HepG2 (cell line): ENCODE measurements at regions not wholly inside any gene's neighbourhood (a gene's known extent, or its start where the extent isn't known, plus 50 kb on each side); places are given as distances from the start of the nearest gene placed in this dataset.
"Not testable (repeated sequence)": the region's sequence is repeated elsewhere in the genome, so short reads cannot be mapped to it uniquely, and the experiment has no call there.

Source experiments
- ATAC-seq: fragments of 200-7000 bp; cut with Tn5 transposase; 3 replicates; pipeline ENCODE4 v1.9.1; 2020; ENCODE audit warnings: mild to moderate bottlenecking, moderate library complexity
- BruUV-seq: library from RNA; stranded (reverse); fragments of 400-500 nt; replicated peaks from 2 replicates; lab custom pipeline; 2021; lab: Mats Ljungman, UMichigan
- CTCF ChIA-PET: fragments of 300-600 bp; formaldehyde crosslinking; extraction: SDS; loops from one replicate; lab custom pipeline; 2021; ENCODE audit warnings: low total read pairs, inconsistent platforms, low intra/inter-chr PET ratio; lab: Yijun Ruan, JAX
- POLR2A ChIA-PET: fragments of 350-600 bp; sonication (Branson Sonifier 250); formaldehyde crosslinking; loops from one replicate; lab custom pipeline; 2020; ENCODE audit warnings: antibody characterized with exemption, inconsistent platforms; lab: Yijun Ruan, JAX
- DNase-seq: peaks from one replicate; pipeline ENCODE4 v3.0.0-alpha.2; 2015; ENCODE audit warnings: low spot score
- FAIRE-seq: peaks from 3 replicates; lab custom pipeline; 2011; peaks lifted over from hg19 to GRCh38; lab: Jason Lieb, UNC
- H2AFZ ChIP-seq: one replicate; pipeline ENCODE4 v1.6.1; 2011; ENCODE audit warnings: low read length, inconsistent platforms
- H3K27ac ChIP-seq: fragments of 300-600 bp; 3 replicates; pipeline ENCODE4 v1.8.0; 2011; ENCODE audit warnings: mixed run types, mild to moderate bottlenecking, mixed read lengths, low read length, inconsistent platforms; ENCODE audit not compliant: insufficient read depth; ENCODE audit errors: extremely low read length
- H3K27me3 ChIP-seq, 2 experiments: fragments of 200-600 bp in 1 of 2; 2 replicates in 1 of 2; 3 replicates in 1 of 2; pipeline versions ENCODE4 v1.6.0 to v1.8.0; 2011; ENCODE audit warnings: low read length in 2 of 2, mild to moderate bottlenecking in 2 of 2, moderate library complexity in 2 of 2, inconsistent platforms in 1 of 2; ENCODE audit not compliant: insufficient read depth in 2 of 2, control insufficient read depth in 1 of 2
- H3K36me3 ChIP-seq, 2 experiments: fragments of 200-600 bp in 1 of 2; replicated peaks in 1 of 2; 2 replicates in 1 of 2; 3 replicates in 1 of 2; pipeline versions ENCODE4 v1.5.1 to v1.8.0; 2011; ENCODE audit warnings: low read length in 2 of 2, inconsistent platforms in 1 of 2; ENCODE audit not compliant: insufficient read depth in 2 of 2, control insufficient read depth in 1 of 2
- H3K4me1 ChIP-seq: 2 replicates; pipeline ENCODE4 v1.5.1; 2012; ENCODE audit warnings: low read length, inconsistent platforms; ENCODE audit not compliant: insufficient read depth
- H3K4me2 ChIP-seq: 2 replicates; pipeline ENCODE4 v1.6.0; 2011; ENCODE audit warnings: low read depth, low read length, inconsistent platforms
- H3K4me3 ChIP-seq, 3 experiments: fragments of 200-600 bp in 1 of 3; sonication (generic), shearing (Covaris generic) in 1 of 3; replicated peaks in 1 of 3; 2 replicates each; pipeline ENCODE4 v1.5.1; 2011 to 2016; ENCODE audit warnings: low read length in 3 of 3, inconsistent platforms in 2 of 3, low read depth in 2 of 3, mild to moderate bottlenecking in 2 of 3, control low read depth in 1 of 3, mixed read lengths in 1 of 3; ENCODE audit not compliant: insufficient read depth in 1 of 3
- H3K79me2 ChIP-seq: one replicate; pipeline ENCODE4 v1.6.1; 2011; ENCODE audit warnings: low read length, inconsistent platforms; ENCODE audit not compliant: insufficient read depth
- H3K9ac ChIP-seq: 2 replicates; pipeline ENCODE4 v1.6.0; 2011; ENCODE audit warnings: mild to moderate bottlenecking, low read depth, low read length, inconsistent platforms; ENCODE audit not compliant: insufficient read depth
- H3K9me3 ChIP-seq: 2 replicates; pipeline ENCODE4 v1.5.1; 2012; ENCODE audit warnings: mild to moderate bottlenecking, low read length
- H4K20me1 ChIP-seq: 2 replicates; pipeline ENCODE4 v1.6.0; 2011; ENCODE audit warnings: inconsistent platforms, mild to moderate bottlenecking, low read length, moderate library complexity; ENCODE audit not compliant: insufficient read depth
- ARID3A ChIP-seq: IDR thresholded peaks from 2 replicates; pipeline ENCODE4 v1.6.1; 2012; ENCODE audit warnings: low read depth, low read length, improper control_type of control experiment
- CENPT ChIP-seq: sonication (generic); formaldehyde crosslinking; IDR thresholded peaks from 2 replicates; pipeline ENCODE4 v1.8.0; 2022; ENCODE audit warnings: low read depth, mild to moderate bottlenecking, moderate library complexity, missing genetic modification reagents
- FOXA3 ChIP-seq: IDR thresholded peaks from 2 replicates; pipeline ENCODE4 v1.6.1; 2016; ENCODE audit warnings: missing genetic modification reagents, missing compliant biosample characterization
- FOXC1 ChIP-seq: sonication (generic); formaldehyde crosslinking; IDR thresholded peaks from 2 replicates; pipeline ENCODE4 v1.8.0; 2022; ENCODE audit warnings: mild to moderate bottlenecking, missing genetic modification reagents, borderline replicate concordance
- FUBP1 ChIP-seq: sonication (generic); formaldehyde crosslinking; IDR thresholded peaks from 2 replicates; pipeline ENCODE4 v1.5.1; 2020; ENCODE audit warnings: missing genetic modification reagents, mild to moderate bottlenecking, borderline replicate concordance
- HMG20B ChIP-seq: conservative IDR thresholded peaks from 2 replicates; pipeline ENCODE4 v1.6.1; 2016; ENCODE audit warnings: missing genetic modification reagents, missing compliant biosample characterization
- KDM5A ChIP-seq: fragments of 200-600 bp; sonication (generic); IDR thresholded peaks from 2 replicates; pipeline ENCODE4 v1.7.0; 2018; ENCODE audit warnings: antibody characterized with exemption, mild to moderate bottlenecking, low read length, borderline replicate concordance
- NFE2L2 ChIP-seq: fragments of 150-350 bp; IDR thresholded peaks from 2 replicates; pipeline ENCODE4 v1.6.1; 2014; ENCODE audit warnings: low read length
- ZFP36 ChIP-seq: fragments of 150-350 bp; IDR thresholded peaks from 2 replicates; pipeline ENCODE4 v1.6.1; 2018; ENCODE audit warnings: borderline replicate concordance, low read length, low read depth; ENCODE audit not compliant: partially characterized antibody
- ZNF276 ChIP-seq: sonication (generic); formaldehyde crosslinking; IDR thresholded peaks from 2 replicates; pipeline ENCODE4 v1.4.0; 2020; ENCODE audit warnings: mild to moderate bottlenecking, low read depth, missing genetic modification reagents
- ZNF558 ChIP-seq: sonication (generic); formaldehyde crosslinking; IDR thresholded peaks from 2 replicates; pipeline ENCODE4 v1.9.0; 2022; ENCODE audit warnings: mild to moderate bottlenecking, missing genetic modification reagents, borderline replicate concordance
- ZNF777 ChIP-seq: sonication (generic); formaldehyde crosslinking; IDR thresholded peaks from 2 replicates; pipeline ENCODE4 v1.4.0; 2020; ENCODE audit warnings: missing genetic modification reagents
- WGBS: methylation state at CpG from one replicate; pipeline ENCODE4 v1.1.6; 2017; ENCODE audit warnings: low lambda C conversion rate; 5-methylcytosine and 5-hydroxymethylcytosine counted together
- in situ Hi-C: cut with HindIII; loops from 2 replicates; pipeline ENCODE4 v1.10.0; 2017; ENCODE audit warnings: low pct_unique_long_range_greater_than_20kb; ENCODE audit not compliant: extremely low pct_ligation_motif_present
- intact Hi-C: fragments of 100-400 bp; cut with micrococcal nuclease; formaldehyde crosslinking; loops from one replicate; pipeline ENCODE4 v1.10.0; 2022; ENCODE audit not compliant: unreplicated experiment

DNA sequence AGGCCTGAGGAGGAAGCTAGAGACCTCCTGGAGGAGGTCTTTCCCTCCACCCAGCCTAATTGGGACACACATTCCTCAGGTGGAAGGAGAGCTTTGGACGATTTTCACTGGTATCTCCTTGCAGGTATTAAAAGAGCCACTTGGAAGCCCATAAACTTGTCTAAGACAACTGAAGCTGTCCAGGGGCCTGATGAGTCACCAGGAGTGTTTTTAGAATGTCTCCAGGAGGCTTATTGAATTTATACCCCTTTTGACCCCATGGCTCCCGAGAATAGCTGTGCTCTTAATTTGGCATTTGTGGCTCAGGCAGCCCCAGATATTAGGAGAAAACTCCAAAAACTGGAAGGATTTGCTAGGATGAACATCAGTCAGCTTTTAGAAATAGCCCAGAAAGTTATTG, 922.7 kb upstream of the AMELY start (continued):
- TF ChIP-seq CENPT (CRISPR knock-in tag) (no peak), FOXA3 (CRISPR knock-in tag) (no peak)
- TF ChIP-seq, all 625 proteins: peak for 0

DNA sequence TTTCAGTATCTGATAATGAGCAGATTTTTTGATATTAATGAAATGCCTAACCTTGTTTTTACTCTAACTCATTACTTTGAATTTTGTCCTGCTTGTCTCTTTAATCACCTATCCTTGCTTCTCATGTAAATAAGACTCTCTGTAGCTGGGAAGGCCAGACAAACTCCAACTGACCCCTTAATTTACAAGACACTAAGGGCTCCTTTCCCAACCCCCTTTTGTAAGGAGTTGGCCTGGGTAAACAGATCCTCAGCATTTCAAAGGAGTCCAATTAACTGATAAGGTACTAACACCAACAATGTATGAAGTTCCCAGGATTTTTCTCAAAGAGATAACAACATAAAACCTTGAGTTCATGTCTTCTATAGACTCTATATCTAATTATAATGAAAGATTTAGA, 919.3 kb upstream of the AMELY start:
- in situ Hi-C loops: loop anchor here (25.0 kb wide), 1 partner anchor 106 kb away; no protein-coding TSS in a partner anchor
- BruUV-seq, H3K36me3 ChIP-seq, ATAC-seq, H3K4me1 ChIP-seq, CTCF ChIA-PET, H3K4me3 ChIP-seq, H3K9ac ChIP-seq, H3K27ac ChIP-seq, intact Hi-C loops, H4K20me1 ChIP-seq, POLR2A ChIA-PET, FAIRE-seq, H3K9me3 ChIP-seq, H3K27me3 ChIP-seq, H3K79me2 ChIP-seq, DNase-seq, H2AFZ ChIP-seq, H3K4me2 ChIP-seq: not testable (repeated sequence)

DNA sequence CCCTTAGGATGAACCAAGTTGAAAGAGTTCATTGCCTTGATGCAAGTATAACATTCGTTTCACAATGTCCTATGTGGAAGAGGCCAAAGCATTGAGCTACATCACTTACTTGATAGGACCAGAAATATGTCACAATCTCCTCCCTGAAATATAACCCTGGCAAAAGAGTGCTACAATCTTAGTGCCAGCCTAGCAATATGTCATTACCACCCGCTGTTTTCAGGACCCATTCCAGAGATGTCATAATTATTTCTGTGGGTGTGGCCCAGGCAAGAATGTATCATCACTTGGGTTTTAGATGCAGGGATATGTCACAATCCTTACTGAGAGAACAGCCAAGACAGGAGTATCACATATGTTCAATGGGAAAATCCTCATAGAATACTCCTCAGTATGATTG, 915.0 kb upstream of the AMELY start:
- no peak overlapping the region for H3K4me3 ChIP-seq
- ATAC-seq: no peak
- no peaks in the 10 kb centered on the region for H4K20me1 ChIP-seq
- H3K4me2 ChIP-seq: no peak overlapping the region
- no peak for DNase-seq
- no peaks in the 10 kb centered on the region for H3K36me3 ChIP-seq
- CTCF ChIA-PET: no interaction called here
- no peaks in the 10 kb centered on the region for H3K27me3 ChIP-seq
- 0% methylated on average over 1 of the region's 2 CpGs for WGBS
- intact Hi-C loops: no loop called here
- POLR2A ChIA-PET: no interaction called here
- H3K79me2 ChIP-seq: no peaks in the 10 kb centered on the region
- no peaks in the 10 kb centered on the region for H3K9me3 ChIP-seq
- H3K27ac ChIP-seq: no peak overlapping the region
- in situ Hi-C loops: loop anchor here (25.0 kb wide), 1 partner anchor 111 kb away; no protein-coding TSS in a partner anchor
- BruUV-seq: no TSS peak
- H3K4me1 ChIP-seq: no peaks in the 10 kb centered on the region
- H3K9ac ChIP-seq: no peak overlapping the region
- no peak overlapping the region for H2AFZ ChIP-seq
- FAIRE-seq: no peak
- TF ChIP-seq HMG20B (CRISPR knock-in tag) (no peak), FUBP1 (CRISPR knock-in tag) (no peak), ARID3A (no peak), ZNF276 (CRISPR knock-in tag) (no peak), FOXC1 (CRISPR knock-in tag) (no peak), ZNF777 (no peak), NFE2L2 (no peak), ZFP36 (no peak), ZNF558 (no peak), KDM5A (no peak)
